OCI-LY7 (cell line): ENCODE measurements at regions not wholly inside any gene's neighbourhood (a gene's known extent, or its start where the extent isn't known, plus 50 kb on each side); places are given as distances from the start of the nearest gene placed in this dataset.

ENCODE experiments used
- BruUV-seq: library from RNA; stranded (reverse); fragments of 400-500 nt; replicated peaks from 2 replicates; lab custom pipeline; 2021; lab: Mats Ljungman, UMichigan
- CTCF ChIA-PET: fragments of 300-600 bp; sonication (Branson Sonifier 250); formaldehyde crosslinking; loops from one replicate; lab custom pipeline; 2022; ENCODE audit warnings: antibody characterized with exemption; ENCODE audit not compliant: unreplicated experiment; lab: Charles Lee
- POLR2A ChIA-PET: fragments of 300-600 bp; sonication (Branson Sonifier 250); formaldehyde crosslinking; loops from one replicate; lab custom pipeline; 2022; ENCODE audit warnings: antibody characterized with exemption; lab: Charles Lee
- DNase-seq: peaks from one replicate; pipeline ENCODE4 v3.0.0-alpha.2; 2015; ENCODE audit warnings: low spot score
- H2AFZ ChIP-seq: fragments of 200-600 bp; sonication (generic), shearing (Covaris generic); 2 replicates; pipeline ENCODE4 v1.6.1; 2014; ENCODE audit warnings: mild to moderate bottlenecking, antibody characterized with exemption, low read length, moderate library complexity
- H3K27ac ChIP-seq: fragments of 200-600 bp; sonication (generic); 2 replicates; pipeline ENCODE4 v1.5.1; 2014; ENCODE audit warnings: mixed run types, low read depth, mild to moderate bottlenecking, moderate library complexity, low read length, inconsistent platforms; ENCODE audit not compliant: poor library complexity, severe bottlenecking
- H3K36me3 ChIP-seq: fragments of 200-600 bp; sonication (generic); 2 replicates; pipeline ENCODE4 v1.6.1; 2014; ENCODE audit warnings: mild to moderate bottlenecking, antibody characterized with exemption, low read length, moderate library complexity, mixed read lengths; ENCODE audit not compliant: insufficient read depth
- H3K4me1 ChIP-seq: fragments of 200-600 bp; sonication (generic); 2 replicates; pipeline ENCODE4 v1.5.1; 2014; ENCODE audit warnings: mild to moderate bottlenecking, low read length; ENCODE audit not compliant: insufficient read depth, poor library complexity, severe bottlenecking
- H3K4me2 ChIP-seq: fragments of 200-600 bp; sonication (generic); 2 replicates; pipeline ENCODE4 v1.6.1; 2014; ENCODE audit warnings: mild to moderate bottlenecking, low read length
- H3K4me3 ChIP-seq: fragments of 200-600 bp; sonication (generic); 2 replicates; pipeline ENCODE4 v1.5.1; 2014; ENCODE audit warnings: mild to moderate bottlenecking, low read depth, low read length; ENCODE audit not compliant: poor library complexity, severe bottlenecking
- H3K79me2 ChIP-seq: fragments of 200-600 bp; sonication (generic); 2 replicates; pipeline ENCODE4 v1.6.1; 2016; ENCODE audit warnings: low read depth, mild to moderate bottlenecking, low read length, moderate library complexity, mixed read lengths; ENCODE audit not compliant: insufficient read depth
- H3K9me2 ChIP-seq: fragments of 200-600 bp; sonication (generic); 2 replicates; pipeline ENCODE4 v1.6.1; 2016; ENCODE audit warnings: mild to moderate bottlenecking, low read length, mixed read lengths; ENCODE audit not compliant: insufficient read depth
- H3K9me3 ChIP-seq: fragments of 200-600 bp; sonication (generic); 2 replicates; pipeline ENCODE4 v1.6.1; 2014; ENCODE audit warnings: mild to moderate bottlenecking, mixed run types, low read length, mixed read lengths
- H4K20me1 ChIP-seq: fragments of 200-600 bp; sonication (generic); 2 replicates; pipeline ENCODE4 v1.6.1; 2014; ENCODE audit warnings: mild to moderate bottlenecking, antibody characterized with exemption, low read length, moderate library complexity, mixed read lengths; ENCODE audit not compliant: insufficient read depth
- CTCF ChIP-seq: fragments of 200-600 bp; sonication (generic); conservative IDR thresholded peaks from 2 replicates; pipeline ENCODE4 v1.5.1; 2014; ENCODE audit warnings: mild to moderate bottlenecking, antibody characterized with exemption, low read length, moderate library complexity, mixed read lengths
- EZH2phosphoT487 ChIP-seq: fragments of 200-600 bp; sonication (generic); IDR thresholded peaks from 2 replicates; pipeline ENCODE4 v1.6.1; 2018; ENCODE audit warnings: low read depth, borderline replicate concordance, mild to moderate bottlenecking, mixed run types, antibody characterized with exemption, low read length, moderate library complexity, mixed read lengths
- intact Hi-C: fragments of 100-400 bp; cut with micrococcal nuclease; formaldehyde crosslinking; loops from one replicate; pipeline ENCODE4 v1.10.0; 2022; ENCODE audit not compliant: unreplicated experiment

- no TSS peak for BruUV-seq
- Histone ChIP-seq H3K79me2 (no peaks in the 10 kb centered on the region), H3K9me3 (no peaks in the 10 kb centered on the region), H3K4me1 (no peaks in the 10 kb centered on the region), H3K4me3 (no peak overlapping the region), H2AFZ (no peak overlapping the region), H3K27ac (no peak overlapping the region), H4K20me1 (no peaks in the 10 kb centered on the region), H3K36me3 (no peaks in the 10 kb centered on the region), H3K4me2 (no peak overlapping the region), H3K9me2 (no peaks in the 10 kb centered on the region)
- ChIA-PET CTCF (no interaction called here), POLR2A (no interaction called here)
- intact Hi-C loops, result no loop called here
- TF ChIP-seq EZH2phosphoT487, result no peak
- no peak for TF ChIP-seq CTCF
- no peak for DNase-seq
Measured at GRCh38 chr13:22252281-22252830, 581.5 kb downstream of the FGF9 start.

- DNase-seq, result no peak
- TF ChIP-seq EZH2phosphoT487, result no peak
- Histone ChIP-seq H3K9me2 (no peaks in the 10 kb centered on the region), H3K4me3 (no peak overlapping the region), H3K79me2 (no peaks in the 10 kb centered on the region), H3K9me3 (no peaks in the 10 kb centered on the region), H2AFZ (no peak overlapping the region), H3K4me1 (no peaks in the 10 kb centered on the region), H3K36me3 (no peaks in the 10 kb centered on the region), H4K20me1 (no peaks in the 10 kb centered on the region), H3K4me2 (no peak overlapping the region), H3K27ac (no peak overlapping the region)
- POLR2A ChIA-PET, result no interaction called here
- BruUV-seq, result no TSS peak
- intact Hi-C loops, result no loop called here
- CTCF ChIA-PET, result no interaction called here
Measured at GRCh38 chr13:22253107-22253506, 582.2 kb downstream of the FGF9 start.

DNA sequence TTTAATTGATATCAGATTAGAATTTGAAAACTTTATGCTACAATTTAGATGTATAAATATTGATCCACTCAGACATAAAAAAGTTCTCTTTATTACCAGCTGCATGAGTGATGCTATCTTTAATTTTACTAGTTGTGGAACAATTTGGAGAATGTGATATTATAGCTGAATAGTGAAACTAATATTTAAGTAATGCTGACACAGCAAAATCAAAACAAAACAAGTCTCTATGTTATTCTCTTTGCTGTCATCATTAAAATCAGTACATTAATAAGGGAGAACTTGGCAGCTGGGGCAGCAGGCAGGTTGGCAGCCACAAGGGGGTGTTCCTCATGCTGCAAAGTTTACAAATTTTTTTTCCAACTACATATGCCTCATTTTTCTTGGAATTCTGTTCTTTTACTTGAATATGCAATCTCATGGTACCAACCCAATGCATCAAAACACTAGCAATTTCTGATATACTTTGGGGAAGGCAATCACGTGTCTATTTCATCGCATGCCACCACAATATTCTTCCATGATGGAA is 585.3 kb downstream of the FGF9 start:
- ChIA-PET POLR2A (no interaction called here), CTCF (no interaction called here)
- BruUV-seq, result no TSS peak
- no peak overlapping the region for H2AFZ ChIP-seq
- no peaks in the 10 kb centered on the region for H4K20me1 ChIP-seq
- no peaks in the 10 kb centered on the region for H3K79me2 ChIP-seq
- no peak overlapping the region for H3K4me2 ChIP-seq
- H3K9me2 ChIP-seq, result no peaks in the 10 kb centered on the region
- no peaks in the 10 kb centered on the region for H3K4me1 ChIP-seq
- TF ChIP-seq CTCF (0 out of 2 replicates have a peak, but pooled peaks have one; percentile 24), EZH2phosphoT487 (no peak)
- H3K36me3 ChIP-seq, result no peaks in the 10 kb centered on the region
- H3K27ac ChIP-seq, result no peak overlapping the region
- intact Hi-C loops, result no loop called here
- H3K4me3 ChIP-seq, result no peak overlapping the region
- DNase-seq, result no peak
- no peaks in the 10 kb centered on the region for H3K9me3 ChIP-seq
